ENCODE measurements at regions not wholly inside any gene's neighbourhood (a gene's known extent, or its start where the extent isn't known, plus 50 kb on each side); places are given as distances from the start of the nearest gene placed in this dataset.
"Not testable (repeated sequence)": the region's sequence is repeated elsewhere in the genome, so short reads cannot be mapped to it uniquely, and the experiment has no call there.

GRCh38 chr20:40634891-40635290, 54.1 kb downstream of the MAFB start:
- DNase-seq, result no peak

DNA sequence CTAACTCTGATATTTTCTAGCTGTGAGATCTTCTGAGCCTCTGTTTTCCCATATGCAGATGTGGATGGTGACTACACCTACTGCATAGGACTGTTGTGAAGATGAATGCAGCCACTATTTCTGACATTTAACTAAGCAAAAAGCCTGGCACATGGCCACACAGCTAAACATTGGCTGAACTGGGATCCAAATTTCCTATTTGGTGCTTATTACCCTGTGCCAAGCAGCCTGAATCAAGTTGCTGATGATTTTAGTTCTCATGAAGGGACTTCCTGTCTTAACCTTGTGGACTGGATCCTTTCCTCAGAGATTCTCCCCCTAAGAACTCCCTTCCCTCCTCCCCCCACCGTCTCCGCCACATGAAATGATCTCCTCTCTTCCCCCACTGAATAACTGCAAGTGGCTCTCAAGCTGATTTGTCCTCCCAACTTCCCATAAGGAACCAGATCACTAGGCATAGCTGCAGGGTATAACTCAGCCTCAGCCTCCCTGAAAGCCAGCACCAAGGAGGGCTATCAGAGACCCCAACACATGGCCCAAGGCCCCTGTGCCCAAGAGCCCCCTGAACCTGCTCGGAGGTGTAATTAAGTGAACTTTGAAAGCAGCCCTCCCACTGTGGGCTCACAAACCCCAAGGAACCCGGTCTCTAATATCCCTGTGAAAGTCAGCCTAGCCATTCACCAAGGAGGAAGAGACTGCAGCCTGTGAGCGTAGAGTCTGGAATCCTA, 55.7 kb downstream of the MAFB start:
- DNase-seq, result no peak

DNA sequence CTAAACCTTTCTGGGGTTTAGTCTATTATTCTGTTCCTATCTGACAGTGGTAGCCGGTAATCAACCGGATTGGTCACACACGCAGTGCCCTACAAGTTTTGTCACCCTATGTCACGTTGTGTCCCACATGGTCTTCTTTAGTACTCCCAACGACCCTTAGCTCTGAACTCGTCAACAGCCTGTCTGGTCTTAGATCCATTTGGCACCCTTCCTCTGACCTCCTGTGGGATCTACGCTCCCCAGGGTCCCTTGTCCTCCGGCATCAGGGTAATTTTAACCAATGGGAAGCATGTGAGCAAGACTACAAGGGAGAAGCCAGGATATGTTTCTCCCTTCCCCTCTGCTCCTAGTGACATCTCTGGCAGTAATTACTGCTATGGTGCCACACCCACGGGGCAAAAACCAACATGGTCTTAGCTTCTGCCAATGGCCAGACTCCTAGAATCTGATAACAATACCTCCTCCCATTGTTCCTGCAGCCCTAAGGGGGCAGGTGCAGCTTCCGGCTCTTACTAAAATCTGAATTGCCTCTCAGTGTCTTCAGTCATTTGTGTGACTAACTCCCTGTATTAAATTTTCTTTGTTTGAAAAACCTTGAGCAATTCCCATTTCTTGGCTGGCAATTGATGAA, 56.6 kb downstream of the MAFB start:
- no peak for DNase-seq

DNA sequence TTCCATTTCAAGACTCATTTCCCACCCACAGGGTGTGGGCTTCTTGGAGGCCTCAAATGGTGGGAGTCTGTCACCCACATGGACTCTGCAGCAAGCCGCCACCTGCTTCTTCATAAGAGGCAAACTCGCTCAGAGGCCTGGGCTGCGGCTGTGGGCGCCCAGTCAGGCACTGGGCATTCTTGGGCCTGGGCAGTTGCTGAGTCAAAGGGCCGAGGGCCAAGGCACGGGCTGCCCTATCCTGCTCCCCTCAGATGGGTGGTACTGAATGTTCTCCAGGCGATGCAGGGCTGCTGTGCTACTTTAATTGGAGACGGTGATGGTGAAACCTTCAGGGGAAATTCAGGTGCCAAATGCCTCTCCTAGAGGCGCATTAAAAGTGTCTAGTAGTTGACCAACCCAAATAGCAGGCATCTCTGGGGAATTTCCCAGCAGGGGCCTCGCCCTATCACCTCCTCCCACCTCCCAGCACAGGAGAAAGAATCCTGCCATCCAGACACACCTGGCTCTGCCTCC, 57.9 kb downstream of the MAFB start:
- DNase-seq, result no peak

DNA sequence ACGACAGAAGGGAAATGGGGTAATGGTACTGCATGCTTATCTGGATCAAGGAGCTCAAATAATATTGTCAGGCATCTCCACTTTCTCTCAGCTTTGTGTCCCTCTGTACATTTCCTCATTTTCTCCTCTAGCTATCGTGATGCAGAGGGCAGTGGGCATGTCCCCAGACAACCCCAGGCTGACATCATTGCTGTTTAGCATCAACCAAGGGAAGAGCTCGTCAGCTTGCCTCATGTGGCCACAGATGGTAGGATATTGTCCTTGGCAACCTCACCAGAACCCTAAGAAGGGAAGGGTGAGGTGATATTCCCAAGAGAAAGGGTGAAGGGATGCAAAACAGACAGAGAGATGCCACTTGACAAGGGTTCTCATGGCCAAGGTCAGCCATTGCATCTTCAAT, 58.3 kb downstream of the MAFB start:
- no peak for DNase-seq

DNA sequence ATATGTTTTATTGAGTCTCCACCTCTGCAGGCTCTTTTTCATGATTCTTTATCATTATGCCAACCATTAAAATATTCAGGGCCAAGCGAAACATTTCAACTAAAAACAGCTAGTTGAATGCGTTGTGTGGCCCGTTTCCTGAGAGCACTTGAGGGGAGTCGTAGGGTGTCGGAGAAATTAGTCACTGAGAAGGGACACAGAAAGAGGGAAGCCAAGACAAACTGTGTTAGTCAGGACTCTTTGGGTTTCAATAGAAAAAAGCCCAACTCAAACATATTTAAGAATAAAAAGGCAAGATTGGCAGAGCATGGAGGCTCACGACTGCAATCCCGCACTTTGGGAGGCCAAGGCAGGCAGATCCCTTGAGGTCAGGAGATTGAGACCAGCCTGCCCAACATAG, 58.9 kb downstream of the MAFB start:
- DNase-seq, result no peak

GRCh38 chr20:40628877-40629276, 60.2 kb downstream of the MAFB start:
- no peak for DNase-seq

- DNase-seq, result not testable (repeated sequence)
Observed at GRCh38 chr20:40619053-40619452, 70.0 kb downstream of the MAFB start.

DNA sequence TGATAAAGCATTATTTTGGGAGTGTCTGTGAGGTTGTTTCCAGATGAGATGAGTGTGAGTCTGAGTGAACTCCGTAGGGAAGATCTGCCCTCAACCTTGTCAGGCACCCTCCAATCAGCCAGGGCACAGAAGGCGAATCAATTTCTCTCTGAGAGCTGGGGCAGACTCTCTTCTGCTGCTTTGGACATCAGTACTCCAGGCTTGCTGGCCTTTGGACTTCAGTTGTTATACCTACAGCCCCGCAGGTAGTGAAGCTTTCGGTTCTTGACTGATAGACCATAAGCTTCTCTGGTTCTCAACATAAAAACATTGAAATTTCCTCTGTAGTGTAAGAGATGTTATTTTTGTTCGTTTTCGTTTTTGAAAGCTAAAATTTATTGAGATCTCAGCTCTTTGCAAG, 71.4 kb downstream of the MAFB start:
- DNase-seq, result no peak

DNA sequence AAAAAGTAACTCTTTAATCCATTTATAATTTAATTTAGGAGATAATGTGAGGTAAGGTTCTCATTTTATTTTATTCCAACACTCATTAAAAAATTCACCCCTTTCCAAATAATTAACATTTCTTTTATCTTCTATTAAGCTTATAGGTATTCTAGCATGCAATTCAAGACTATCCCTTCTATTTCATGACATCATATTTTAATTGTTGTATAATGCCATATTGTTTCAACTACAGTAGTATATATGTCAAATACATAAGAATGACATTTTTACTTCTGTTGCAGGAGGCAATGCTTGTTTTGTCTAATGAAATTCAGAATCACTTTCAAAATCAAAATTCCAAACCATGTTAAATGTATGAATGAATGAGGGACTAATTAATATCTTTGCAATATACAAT, 76.2 kb downstream of the MAFB start:
- no peak for DNase-seq

DNA sequence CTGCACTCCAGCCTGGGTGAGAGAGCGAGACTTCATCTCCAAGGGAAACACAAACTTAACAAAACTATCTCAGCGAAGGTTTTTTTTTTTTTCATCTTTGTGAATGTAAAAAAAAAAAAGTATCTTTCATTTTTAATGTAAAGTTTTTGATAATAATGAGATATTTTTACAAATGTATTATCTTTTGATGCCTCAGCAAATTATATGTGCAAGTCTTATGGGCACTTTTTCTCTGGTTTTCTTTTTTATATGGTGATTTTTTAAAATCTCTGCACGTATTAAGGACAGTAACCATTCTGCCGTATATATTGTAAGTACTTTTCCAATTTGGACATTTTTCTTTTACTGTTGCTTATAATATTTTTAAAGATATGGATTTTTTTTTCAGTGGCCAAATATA, 76.8 kb downstream of the MAFB start:
- no peak for DNase-seq

GRCh38 chr20:40610730-40611129, 78.3 kb downstream of the MAFB start:
- DNase-seq, result no peak

GRCh38 chr20:40607927-40608326, 81.1 kb downstream of the MAFB start:
- DNase-seq, result no peak

GRCh38 chr20:40606660-40607059, 82.4 kb downstream of the MAFB start:
- DNase-seq, result no peak

DNA sequence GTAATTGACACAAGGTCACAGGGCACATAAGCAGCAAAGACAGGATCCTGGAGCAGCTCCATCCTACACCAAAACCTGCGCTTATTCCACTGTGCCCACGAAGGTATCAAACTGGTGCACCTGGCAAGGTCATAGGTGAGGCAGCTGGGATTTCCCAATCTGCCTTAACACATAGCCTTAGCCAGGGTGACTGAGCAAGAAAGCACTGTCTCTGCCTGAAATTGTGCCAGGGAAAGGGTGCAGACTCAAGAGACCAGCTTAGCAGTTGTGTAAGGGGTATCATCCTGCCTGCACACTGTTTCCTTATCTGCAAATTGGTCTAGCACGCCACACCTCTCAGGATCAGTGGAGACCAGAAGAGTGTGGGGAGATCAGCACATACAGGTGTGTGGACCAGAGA, 82.8 kb downstream of the MAFB start:
- DNase-seq, result no peak

GRCh38 chr20:40604416-40604815, 84.6 kb downstream of the MAFB start:
- DNase-seq, result no peak

GRCh38 chr20:40603057-40603651, 85.9 kb downstream of the MAFB start:
- no peak for DNase-seq

- DNase-seq, result no peak
Observed at GRCh38 chr20:40602381-40602780, 86.7 kb downstream of the MAFB start.

DNA sequence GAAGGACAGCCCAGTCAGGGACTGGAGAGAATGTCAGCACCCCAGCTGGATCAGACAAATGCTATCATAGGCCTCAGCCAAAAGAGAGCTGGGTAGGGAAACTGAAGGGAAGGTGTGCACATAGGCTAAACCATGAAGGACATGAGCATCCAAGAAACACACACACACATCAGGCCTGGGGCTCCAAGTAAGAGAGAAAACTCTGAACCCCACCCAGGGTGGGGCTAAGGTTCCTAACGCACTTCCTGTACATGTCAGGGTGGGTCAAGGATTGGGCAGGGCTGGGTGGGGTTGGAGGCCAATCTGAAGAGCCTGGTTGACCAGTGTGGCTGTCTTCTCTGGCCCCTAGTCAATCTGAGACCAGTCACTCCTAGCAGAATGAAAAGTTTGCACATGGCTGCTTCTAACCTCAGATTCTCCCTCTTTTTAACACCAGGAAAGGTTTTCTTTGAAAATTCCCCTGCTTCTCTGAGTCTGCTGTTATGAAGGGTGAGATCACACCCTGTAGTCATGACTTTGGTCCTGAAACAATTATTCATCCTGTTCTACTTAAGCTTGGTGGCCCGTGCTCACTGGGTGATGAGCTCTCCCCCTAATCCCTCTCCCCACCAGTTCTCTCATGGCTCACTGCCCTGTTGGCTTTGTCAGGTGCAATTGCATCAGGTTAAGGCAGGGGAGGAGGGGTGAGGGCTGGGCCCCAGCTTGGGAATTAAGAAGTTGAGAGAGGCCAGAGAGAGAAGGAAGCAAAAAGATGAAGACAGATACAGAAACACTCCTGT, 88.4 kb downstream of the MAFB start:
- DNase-seq, result no peak

DNA sequence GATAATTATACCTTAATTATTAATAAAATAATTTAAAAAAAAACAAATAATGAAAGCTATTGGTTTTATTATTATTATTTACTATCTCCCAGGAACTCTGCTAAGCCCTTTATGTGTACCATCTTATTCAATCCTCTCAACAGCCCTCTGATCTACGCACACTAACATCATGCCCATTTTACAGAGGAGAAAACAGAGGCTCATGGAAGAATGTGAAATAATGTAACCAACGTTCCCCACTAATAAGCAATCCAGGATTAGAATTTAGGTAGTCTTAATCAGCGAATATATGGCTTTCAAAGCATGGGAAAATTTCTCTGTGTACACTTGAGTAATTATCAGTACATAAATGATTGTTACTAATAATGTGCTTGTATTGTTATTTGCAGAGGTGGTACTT, 89.0 kb downstream of the MAFB start:
- DNase-seq, result no peak

GRCh38 chr20:40592941-40593340, 96.1 kb downstream of the MAFB start:
- no peak for DNase-seq

- no peak for DNase-seq
Observed at GRCh38 chr20:40591536-40591935, 97.5 kb downstream of the MAFB start.

- DNase-seq, result no peak
Observed at GRCh38 chr20:40591119-40591518, 97.9 kb downstream of the MAFB start.
